GM21723 (cell line): ENCODE measurements at regions not wholly inside any gene's neighbourhood (a gene's known extent, or its start where the extent isn't known, plus 50 kb on each side); places are given as distances from the start of the nearest gene placed in this dataset.
A peak's percentile ranks its signal among the peaks of the same experiment; 100 is the strongest.

Source experiments
- ATAC-seq: cut with Tn5 transposase; IDR thresholded peaks from one replicate; pipeline ENCODE4 v1.9.1; 2021; ENCODE audit warnings: mild to moderate bottlenecking, moderate library complexity; ENCODE audit not compliant: unreplicated experiment

DNA sequence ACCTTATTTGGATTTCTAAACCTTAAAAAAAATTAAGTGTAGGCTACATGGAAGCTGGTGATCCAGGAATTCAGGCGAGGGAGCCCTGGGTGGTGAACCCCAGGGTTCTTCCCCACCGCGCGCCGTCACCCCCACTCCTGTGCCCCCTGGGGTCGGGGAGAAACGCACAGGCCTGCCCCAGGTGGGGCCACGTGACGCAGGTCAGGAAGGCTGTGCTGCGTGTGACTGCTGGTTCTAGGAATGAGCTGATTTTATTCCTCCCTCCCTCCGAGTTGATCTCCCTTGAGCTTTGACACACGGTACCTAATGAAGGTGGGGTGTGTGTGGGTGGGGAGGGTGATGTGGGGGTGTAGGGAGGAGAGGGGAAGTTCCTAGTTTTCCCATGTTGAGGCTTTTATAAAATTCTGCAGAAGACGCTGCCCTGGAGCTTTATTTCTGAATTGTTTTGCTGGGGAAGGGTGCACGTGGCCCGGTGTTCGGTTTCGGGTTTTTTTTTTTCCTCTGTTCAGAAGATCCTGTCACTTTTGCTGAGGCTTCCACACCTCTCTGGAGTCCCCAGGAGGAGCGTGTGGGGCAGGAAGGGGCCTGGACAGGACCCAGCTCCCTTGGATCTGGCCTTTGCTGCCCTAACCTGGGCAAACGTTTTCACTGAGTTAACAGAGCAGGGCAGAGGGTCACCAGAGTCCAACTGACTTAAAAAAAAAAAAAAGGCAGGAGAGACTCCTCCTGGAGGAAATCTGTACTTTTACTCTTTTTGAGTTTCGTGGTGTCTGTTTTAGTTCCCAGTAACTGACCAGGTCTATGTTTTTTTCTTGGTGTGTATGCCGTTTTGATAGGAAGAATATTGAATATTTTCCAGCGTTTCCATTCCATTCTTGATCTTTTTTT is 55.8 kb upstream of the GSE1 start:
- ATAC-seq, result peak; percentile 17

DNA sequence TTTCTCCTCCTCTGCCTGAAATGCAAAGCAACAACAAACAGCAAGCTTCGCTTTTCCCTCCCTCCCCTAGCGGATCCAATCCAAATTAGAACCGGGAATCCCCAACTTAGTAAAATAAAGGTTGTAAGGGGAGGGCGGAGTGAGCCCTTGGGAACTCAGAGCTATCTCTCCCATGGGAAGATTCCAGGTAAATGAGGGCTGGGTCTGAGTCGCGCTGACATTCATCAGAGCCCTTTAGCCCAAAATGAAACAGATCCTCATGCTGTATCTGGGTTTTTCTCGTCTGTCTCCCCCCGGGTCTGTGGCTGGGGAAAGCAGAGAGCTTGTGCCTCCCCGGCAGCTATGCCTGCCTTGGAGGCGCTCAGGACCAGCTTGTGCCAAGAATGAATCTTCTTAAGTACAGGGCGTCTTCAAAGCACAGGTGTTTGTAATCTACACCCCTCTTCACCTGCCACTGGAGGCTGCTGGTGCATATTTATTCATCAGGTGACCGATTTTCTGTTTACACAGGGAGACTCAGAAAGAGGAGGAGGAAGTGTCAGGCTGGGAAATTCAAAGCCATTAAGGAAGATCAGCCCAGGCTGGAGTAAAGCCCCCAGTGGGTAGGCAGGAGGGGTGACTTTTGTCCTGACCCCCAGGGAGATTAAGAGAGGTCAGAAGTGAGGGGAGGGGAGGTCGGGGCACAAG is 55.0 kb upstream of the GSE1 start:
- ATAC-seq, result no peak

DNA sequence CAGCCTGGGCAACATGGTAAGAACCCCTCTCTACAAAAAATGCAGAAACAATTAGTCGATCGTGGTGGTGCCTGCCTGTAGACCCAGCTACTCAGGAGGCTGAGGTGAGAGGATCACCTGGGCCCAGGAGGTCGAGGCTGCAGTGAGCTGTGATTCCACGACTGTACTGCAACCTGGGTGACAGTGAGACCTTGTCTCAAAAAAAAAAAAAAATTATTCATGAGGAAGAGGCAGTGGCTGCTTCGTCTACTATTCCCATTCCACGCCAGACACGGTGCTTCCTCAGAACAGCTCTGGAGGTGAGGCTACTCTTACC is 52.2 kb upstream of the GSE1 start:
- ATAC-seq, result no peak

DNA sequence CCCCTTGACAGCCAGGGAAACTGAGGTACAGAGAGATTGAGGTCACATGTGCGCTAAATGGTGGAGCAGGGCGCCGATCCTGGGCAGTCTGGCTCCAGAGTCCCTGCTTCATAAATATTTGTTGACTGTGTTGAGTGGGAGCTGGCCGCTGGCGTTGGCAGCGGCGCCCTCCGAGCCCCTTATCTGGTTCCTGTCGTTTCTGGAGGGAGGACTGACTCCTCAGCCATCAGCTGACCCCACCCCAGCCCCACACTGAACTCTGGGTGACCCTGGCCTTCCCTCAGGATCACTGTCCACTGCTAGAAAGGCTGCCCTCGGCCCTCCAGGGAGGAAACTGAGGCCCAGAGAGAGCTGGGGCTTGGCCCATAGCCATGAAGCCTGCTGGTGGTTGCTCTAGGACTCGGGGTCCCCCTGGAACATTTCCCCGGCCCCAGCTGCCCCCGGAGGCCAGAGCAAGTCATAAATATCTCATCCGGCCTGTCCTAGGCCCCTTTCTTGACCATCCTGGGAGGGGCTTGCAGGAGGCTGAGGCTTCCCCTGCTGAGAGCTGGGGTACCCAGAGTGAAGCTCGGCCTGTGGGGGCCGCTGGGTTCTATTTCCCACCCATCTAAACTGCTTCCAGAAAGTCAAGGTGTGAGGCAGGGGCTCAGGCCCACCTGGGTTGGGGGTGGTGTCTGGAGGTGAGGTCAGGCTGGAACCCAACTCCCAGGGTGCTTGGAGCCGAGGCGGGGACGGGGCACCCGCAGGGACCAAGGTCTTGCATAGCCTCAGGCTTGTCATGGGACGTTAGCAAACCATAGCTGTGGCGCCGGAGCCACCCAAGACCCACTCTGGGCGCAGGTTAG is 51.7 kb upstream of the GSE1 start:
- no peak for ATAC-seq

DNA sequence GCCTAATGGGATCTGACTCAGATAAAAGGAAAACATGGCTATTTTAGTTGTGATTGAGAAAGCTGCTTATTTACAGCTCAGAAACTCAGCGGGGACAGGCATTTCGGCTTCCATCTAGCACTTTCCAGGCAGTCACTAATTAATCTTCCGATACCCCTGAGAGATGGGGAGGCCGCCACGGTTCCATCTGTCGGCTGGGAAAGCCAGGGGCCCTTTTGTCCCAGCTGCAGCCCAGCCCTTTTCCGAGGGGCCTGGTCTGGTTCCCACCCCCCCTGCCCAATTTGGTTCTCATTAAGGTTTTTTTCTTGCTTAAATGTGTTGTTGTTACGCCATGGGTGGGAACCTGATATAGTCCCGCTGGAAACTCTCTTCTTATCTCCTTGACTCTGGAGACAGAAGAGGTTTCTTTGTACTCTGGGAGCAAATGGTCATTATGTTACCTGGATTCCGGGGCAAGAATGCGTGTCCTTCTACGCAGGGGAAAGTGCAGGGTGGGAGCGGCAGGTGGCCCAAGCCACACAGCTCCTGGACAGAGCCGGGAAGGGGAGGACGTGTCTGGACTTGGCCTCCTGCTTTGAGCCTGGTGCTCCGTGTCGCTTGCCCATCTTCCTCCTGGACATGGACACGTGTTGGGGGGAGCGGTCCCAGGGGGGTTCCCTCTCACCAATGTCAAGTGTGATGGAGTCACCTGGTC is 50.9 kb upstream of the GSE1 start:
- no peak for ATAC-seq

DNA sequence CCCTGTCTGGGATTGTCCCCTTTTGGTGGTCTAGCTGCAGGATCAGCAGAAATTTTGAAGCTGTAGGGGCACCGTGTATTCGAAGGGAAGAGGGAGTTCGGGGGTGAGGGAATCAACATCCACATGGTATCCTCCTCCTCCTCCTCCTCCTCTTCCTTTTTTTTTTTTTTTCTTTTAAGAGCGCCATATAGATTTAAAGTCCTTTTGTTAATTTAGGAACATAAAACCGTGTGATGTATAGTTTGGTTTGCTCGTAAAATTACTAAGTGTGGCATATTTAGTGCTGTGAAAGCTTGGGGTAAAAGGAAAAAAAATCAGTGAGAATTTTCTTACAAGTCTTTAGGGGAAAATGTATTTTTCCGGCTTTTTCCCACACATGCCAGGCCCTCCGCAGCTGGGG is 50.1 kb upstream of the GSE1 start:
- ATAC-seq, result no peak
